ENCODE measurements at regions not wholly inside any gene's neighbourhood (a gene's known extent, or its start where the extent isn't known, plus 50 kb on each side); places are given as distances from the start of the nearest gene placed in this dataset.

GRCh38 chr3:191997093-191997492 is 536.1 kb downstream of the PYDC2 start:
- TF ChIP-seq EZH2phosphoT487 (IDR thresholded peaks at IDR 0.05; ENCODE audit: low read depth) (no peak), CTCF (IDR thresholded peaks at IDR 0.05; ENCODE audit: low read depth, low read length) (no peak)

Data from OCI-LY3 (cell line).